ENCODE measurements at regions not wholly inside any gene's neighbourhood (a gene's known extent, or its start where the extent isn't known, plus 50 kb on each side); places are given as distances from the start of the nearest gene placed in this dataset.

- no peak overlapping the region for H3K27ac Mint-ChIP-seq (ENCODE audit: unreplicated experiment)
- H3K36me3 Mint-ChIP-seq (ENCODE audit: low read depth) = no peaks in the 10 kb centered on the region
- H3K4me3 Mint-ChIP-seq (ENCODE audit: unreplicated experiment) = no peak overlapping the region
- peaks cover 3% of the 10 kb centered on the region for H3K9me3 Mint-ChIP-seq (ENCODE audit: low read depth)
- H3K4me1 Mint-ChIP-seq (ENCODE audit: low read depth) = no peaks in the 10 kb centered on the region
- peaks cover 12% of the 10 kb centered on the region for H3K27me3 Mint-ChIP-seq (ENCODE audit: low read depth)
- TF ChIP-seq CTCF (IDR thresholded peaks at IDR 0.05) = no peak
- no peak for DNase-seq (ENCODE audit: low spot score)
Measured at GRCh38 chrX:457292-457679, 70.6 kb upstream of the PPP2R3B start.

- peak; percentile 53 for DNase-seq (ENCODE audit: low spot score)
- Mint-ChIP-seq H3K4me3 (ENCODE audit: unreplicated experiment) (no peak overlapping the region), H3K36me3 (ENCODE audit: low read depth) (no peaks in the 10 kb centered on the region), H3K27ac (ENCODE audit: unreplicated experiment) (no peak overlapping the region), H3K9me3 (ENCODE audit: low read depth) (peaks cover 3% of the 10 kb centered on the region), H3K4me1 (ENCODE audit: low read depth) (no peaks in the 10 kb centered on the region), H3K27me3 (ENCODE audit: low read depth) (peaks cover 5% of the 10 kb centered on the region)
- TF ChIP-seq CTCF (IDR thresholded peaks at IDR 0.05) = no peak
Measured at GRCh38 chrX:458631-459061, 71.9 kb upstream of the PPP2R3B start.

- peaks cover 3% of the 10 kb centered on the region for H3K9me3 Mint-ChIP-seq (ENCODE audit: low read depth)
- no peak overlapping the region for H3K4me3 Mint-ChIP-seq (ENCODE audit: unreplicated experiment)
- no peaks in the 10 kb centered on the region for H3K36me3 Mint-ChIP-seq (ENCODE audit: low read depth)
- no peaks in the 10 kb centered on the region for H3K4me1 Mint-ChIP-seq (ENCODE audit: low read depth)
- H3K27ac Mint-ChIP-seq (ENCODE audit: unreplicated experiment) = no peak overlapping the region
- peaks cover 5% of the 10 kb centered on the region for H3K27me3 Mint-ChIP-seq (ENCODE audit: low read depth)
- TF ChIP-seq CTCF (IDR thresholded peaks at IDR 0.05) = no peak
- DNase-seq (ENCODE audit: low spot score) = peak; percentile 80
Measured at GRCh38 chrX:459611-460010, 72.9 kb upstream of the PPP2R3B start.

- no peaks in the 10 kb centered on the region for H3K4me1 Mint-ChIP-seq (ENCODE audit: low read depth)
- no peak for TF ChIP-seq CTCF (IDR thresholded peaks at IDR 0.05)
- no peak overlapping the region for H3K27ac Mint-ChIP-seq (ENCODE audit: unreplicated experiment)
- peaks cover 5% of the 10 kb centered on the region for H3K27me3 Mint-ChIP-seq (ENCODE audit: low read depth)
- no peaks in the 10 kb centered on the region for H3K36me3 Mint-ChIP-seq (ENCODE audit: low read depth)
- peaks cover 3% of the 10 kb centered on the region for H3K9me3 Mint-ChIP-seq (ENCODE audit: low read depth)
- no peak overlapping the region for H3K4me3 Mint-ChIP-seq (ENCODE audit: unreplicated experiment)
- DNase-seq (ENCODE audit: low spot score) = peak; percentile 44
Measured at GRCh38 chrX:460116-460515, 73.4 kb upstream of the PPP2R3B start.

GRCh38 chrX:460823-461640 lies 74.3 kb upstream of the PPP2R3B start:
- Mint-ChIP-seq H3K4me1 (ENCODE audit: low read depth) (no peaks in the 10 kb centered on the region), H3K9me3 (ENCODE audit: low read depth) (peaks cover 3% of the 10 kb centered on the region), H3K27me3 (ENCODE audit: low read depth) (peaks cover 5% of the 10 kb centered on the region), H3K4me3 (ENCODE audit: unreplicated experiment) (no peak overlapping the region), H3K36me3 (ENCODE audit: low read depth) (no peaks in the 10 kb centered on the region), H3K27ac (ENCODE audit: unreplicated experiment) (no peak overlapping the region)
- DNase-seq (ENCODE audit: low spot score) = peak; percentile 79
- no peak for TF ChIP-seq CTCF (IDR thresholded peaks at IDR 0.05)

Measured in chondrocyte (in vitro differentiated cells).